GM12878 (cell line): ENCODE measurements at regions not wholly inside any gene's neighbourhood (a gene's known extent, or its start where the extent isn't known, plus 50 kb on each side); places are given as distances from the start of the nearest gene placed in this dataset.

ENCODE experiments used
- ATAC-seq: fragments of 200-7000 bp; cut with Tn5 transposase; 3 replicates; pipeline ENCODE4 v1.9.1; 2020; ENCODE audit warnings: mild to moderate bottlenecking, moderate library complexity
- BruUV-seq: library from RNA; stranded (reverse); fragments of 400-500 nt; replicated peaks from 2 replicates; lab custom pipeline; 2021; lab: Mats Ljungman, UMichigan
- CTCF ChIA-PET: fragments of 300-600 bp; sonication (Branson Sonifier 250); formaldehyde crosslinking; extraction: SDS; loops from one replicate; lab custom pipeline; 2021; ENCODE audit warnings: inconsistent platforms; lab: Yijun Ruan, JAX
- POLR2A ChIA-PET: fragments of 350-600 bp; formaldehyde crosslinking; extraction: SDS; loops from one replicate; lab custom pipeline; 2021; ENCODE audit warnings: inconsistent platforms; lab: Charles Lee
- RAD21 ChIA-PET: fragments of 300-600 bp; sonication (Branson Sonifier 250); formaldehyde crosslinking; loops from one replicate; lab custom pipeline; 2023; ENCODE audit warnings: antibody characterized with exemption; ENCODE audit not compliant: unreplicated experiment; lab: Charles Lee
- SMC1A ChIA-PET: fragments of 300-600 bp; sonication (Branson Sonifier 250); formaldehyde crosslinking; loops from one replicate; lab custom pipeline; 2023; ENCODE audit not compliant: unreplicated experiment, uncharacterized antibody; lab: Charles Lee
- DNase-seq: peaks from one replicate; pipeline ENCODE4 v3.0.0-alpha.2; 2011; ENCODE audit warnings: low read depth, low spot score
- FAIRE-seq: peaks from 3 replicates; lab custom pipeline; 2011; peaks lifted over from hg19 to GRCh38; lab: Jason Lieb, UNC
- H2AFZ ChIP-seq: 2 replicates; pipeline ENCODE4 v1.6.0; 2011; ENCODE audit warnings: low read depth, low read length, control low read depth; ENCODE audit not compliant: control insufficient read depth
- H3K27ac ChIP-seq: 2 replicates; pipeline ENCODE4 v1.5.1; 2011; ENCODE audit warnings: control low read depth; ENCODE audit not compliant: control insufficient read depth, insufficient read depth
- H3K27me3 ChIP-seq, 2 experiments: replicated peaks in 1 of 2; 2 replicates each; pipeline versions ENCODE4 v1.6.0 to v1.6.1; 2011; ENCODE audit warnings: low read length in 1 of 2; ENCODE audit not compliant: control insufficient read depth in 2 of 2, insufficient read depth in 2 of 2
- H3K36me3 ChIP-seq, 2 experiments: 2 replicates each; pipeline ENCODE4 v1.5.1; 2011; ENCODE audit warnings: low read length in 1 of 2; ENCODE audit not compliant: control insufficient read depth in 2 of 2, insufficient read depth in 2 of 2
- H3K4me1 ChIP-seq: 2 replicates; pipeline ENCODE4 v1.6.1; 2011; ENCODE audit warnings: mild to moderate bottlenecking, low read length, moderate library complexity, mixed read lengths; ENCODE audit not compliant: control insufficient read depth, insufficient read depth
- H3K4me2 ChIP-seq: 2 replicates; pipeline ENCODE4 v1.6.0; 2011; ENCODE audit warnings: control low read depth; ENCODE audit not compliant: control insufficient read depth, insufficient read depth
- H3K4me3 ChIP-seq: fragments of 200-600 bp; sonication (generic); 2 replicates; pipeline ENCODE4 v1.5.1; 2016
- H3K79me2 ChIP-seq: 2 replicates; pipeline ENCODE4 v1.6.0; 2011; ENCODE audit warnings: low read length; ENCODE audit not compliant: control insufficient read depth, insufficient read depth
- H3K9ac ChIP-seq: 2 replicates; pipeline ENCODE4 v1.8.0; 2011; ENCODE audit warnings: low read length, control low read depth, mixed read lengths; ENCODE audit not compliant: control insufficient read depth, insufficient read depth
- H3K9me3 ChIP-seq: replicated peaks from 3 replicates; pipeline ENCODE4 v1.5.1; 2011; ENCODE audit warnings: mild to moderate bottlenecking, low read length; ENCODE audit not compliant: control insufficient read depth, insufficient read depth
- H4K20me1 ChIP-seq: 2 replicates; pipeline ENCODE4 v1.6.0; 2011; ENCODE audit not compliant: control insufficient read depth, insufficient read depth
- BCL11A ChIP-seq: IDR thresholded peaks from 2 replicates; pipeline ENCODE4 v1.6.1; 2011; ENCODE audit warnings: low read depth, low read length
- CHD2 ChIP-seq: IDR thresholded peaks from 2 replicates; pipeline ENCODE4 v1.6.1; 2011; ENCODE audit warnings: low read depth, low read length, improper control_type of control experiment, borderline replicate concordance
- DPF2 ChIP-seq: fragments of 450-650 bp; IDR thresholded peaks from 2 replicates; pipeline ENCODE4 v1.6.1; 2017; ENCODE audit warnings: mild to moderate bottlenecking
- EP300 ChIP-seq, 2 experiments: fragments of 150-350 bp in 1 of 2; IDR thresholded peaks; 2 replicates each; pipeline ENCODE4 v1.6.1; 2011 to 2012; ENCODE audit warnings: low read depth in 2 of 2, low read length in 2 of 2, borderline replicate concordance in 1 of 2, improper control_type of control experiment in 1 of 2, inconsistent platforms in 1 of 2; ENCODE audit not compliant: control insufficient read depth in 1 of 2
- IKZF2 ChIP-seq, 2 experiments: fragments of 450-650 bp; IDR thresholded peaks; 2 replicates each; pipeline ENCODE4 v1.6.1; 2017; ENCODE audit warnings: mild to moderate bottlenecking in 2 of 2, moderate library complexity in 2 of 2
- JUNB ChIP-seq: IDR thresholded peaks from 2 replicates; pipeline ENCODE4 v1.6.1; 2016; ENCODE audit warnings: antibody characterized with exemption, mild to moderate bottlenecking
- JUND ChIP-seq: IDR thresholded peaks from 2 replicates; pipeline ENCODE4 v1.6.1; 2012; ENCODE audit warnings: low read depth, mild to moderate bottlenecking, low read length, improper control_type of control experiment, moderate library complexity
- MEF2B ChIP-seq: fragments of 450-650 bp; IDR thresholded peaks from 2 replicates; pipeline ENCODE4 v1.6.1; 2018; ENCODE audit warnings: mild to moderate bottlenecking, moderate library complexity; ENCODE audit not compliant: partially characterized antibody, poor library complexity, severe bottlenecking
- MTA2 ChIP-seq: fragments of 450-650 bp; IDR thresholded peaks from 2 replicates; pipeline ENCODE4 v1.6.1; 2016; ENCODE audit warnings: low read depth, mild to moderate bottlenecking, moderate library complexity
- NR2F1 ChIP-seq: fragments of 450-650 bp; conservative IDR thresholded peaks from 2 replicates; pipeline ENCODE4 v1.6.1; 2017; ENCODE audit warnings: mild to moderate bottlenecking
- RAD51 ChIP-seq: fragments of 450-650 bp; IDR thresholded peaks from 2 replicates; pipeline ENCODE4 v1.6.1; 2016; ENCODE audit warnings: moderate library complexity, mild to moderate bottlenecking, inconsistent platforms
- STAT1 ChIP-seq: fragments of 450-650 bp; conservative IDR thresholded peaks from 2 replicates; pipeline ENCODE4 v1.6.1; 2014; ENCODE audit warnings: antibody characterized with exemption, mild to moderate bottlenecking
- ZBTB4 ChIP-seq: fragments of 450-650 bp; formaldehyde crosslinking; IDR thresholded peaks from 2 replicates; pipeline ENCODE4 v1.4.0; 2022; ENCODE audit warnings: mild to moderate bottlenecking, moderate library complexity
- ZNF217 ChIP-seq: fragments of 450-650 bp; IDR thresholded peaks from 2 replicates; pipeline ENCODE4 v1.6.1; 2017; ENCODE audit warnings: antibody characterized with exemption, mild to moderate bottlenecking
- WGBS: methylation state at CpG from one replicate; pipeline ENCODE4 v1.1.6; 2016; ENCODE audit warnings: low lambda C conversion rate; ENCODE audit not compliant: insufficient replicate concordance, insufficient coverage; ENCODE audit errors: missing lambda C conversion rate; 5-methylcytosine and 5-hydroxymethylcytosine counted together
- in situ Hi-C: fragments of 300-500 bp; cut with MboI; formaldehyde crosslinking; loops from 9 replicates; pipeline ENCODE4 v1.14.3; 2018; ENCODE audit warnings: mixed read lengths
- intact Hi-C: fragments of 100-400 bp; cut with micrococcal nuclease; formaldehyde crosslinking; loops from one replicate; pipeline ENCODE4 v1.14.2; 2022; ENCODE audit not compliant: unreplicated experiment
- TF ChIP-seq, protein P1 (sequence below): fragments of 450-650 bp; IDR thresholded peaks from 2 replicates; pipeline ENCODE4 v1.6.1; 2017; ENCODE audit warnings: mild to moderate bottlenecking, low read depth, inconsistent platforms; ENCODE audit not compliant: poor library complexity, severe bottlenecking
- TF ChIP-seq, protein P2 (sequence below): fragments of 450-650 bp; IDR thresholded peaks from 2 replicates; pipeline ENCODE4 v1.6.1; 2018; ENCODE audit warnings: borderline replicate concordance, mild to moderate bottlenecking; ENCODE audit not compliant: partially characterized antibody

- DNase-seq, result peak; percentile 21
- no TSS peak for BruUV-seq
- Histone ChIP-seq H3K9ac (no peak overlapping the region), H3K9me3 (no peaks in the 10 kb centered on the region), H3K4me3 (no peak overlapping the region), H3K27me3 (no peaks in the 10 kb centered on the region), H4K20me1 (no peaks in the 10 kb centered on the region), H3K4me2 (no peak overlapping the region), H2AFZ (no peak overlapping the region), H3K4me1 (no peaks in the 10 kb centered on the region), H3K36me3 (no peaks in the 10 kb centered on the region), H3K27ac (no peak overlapping the region), H3K79me2 (no peaks in the 10 kb centered on the region)
- FAIRE-seq, result no peak
- in situ Hi-C loops (no loop called here), intact Hi-C loops (no loop called here)
- peak; percentile 88 for ATAC-seq
- CTCF ChIA-PET, result no interaction called here
- POLR2A ChIA-PET, result no interaction called here
- RAD21 ChIA-PET, result no interaction called here
- SMC1A ChIA-PET, result interaction anchor here (0.8 to 2.7 kb wide), 4 partner anchors 13 to 42 kb away, joined by 3 to 8 read pairs (median 4); no protein-coding TSS in a partner anchor
- 0% methylated on average over 3 of the region's 3 CpGs for WGBS
- TF ChIP-seq IKZF2 (IDR thresholded peaks at IDR 0.05), result peak in 1 of 2 experiments; percentile 35; a peak in 1 of 4 replicates
- TF ChIP-seq MTA2, result peak; percentile 62
- peak; percentile 97 for TF ChIP-seq MEF2B
- TF ChIP-seq, protein P1, sequence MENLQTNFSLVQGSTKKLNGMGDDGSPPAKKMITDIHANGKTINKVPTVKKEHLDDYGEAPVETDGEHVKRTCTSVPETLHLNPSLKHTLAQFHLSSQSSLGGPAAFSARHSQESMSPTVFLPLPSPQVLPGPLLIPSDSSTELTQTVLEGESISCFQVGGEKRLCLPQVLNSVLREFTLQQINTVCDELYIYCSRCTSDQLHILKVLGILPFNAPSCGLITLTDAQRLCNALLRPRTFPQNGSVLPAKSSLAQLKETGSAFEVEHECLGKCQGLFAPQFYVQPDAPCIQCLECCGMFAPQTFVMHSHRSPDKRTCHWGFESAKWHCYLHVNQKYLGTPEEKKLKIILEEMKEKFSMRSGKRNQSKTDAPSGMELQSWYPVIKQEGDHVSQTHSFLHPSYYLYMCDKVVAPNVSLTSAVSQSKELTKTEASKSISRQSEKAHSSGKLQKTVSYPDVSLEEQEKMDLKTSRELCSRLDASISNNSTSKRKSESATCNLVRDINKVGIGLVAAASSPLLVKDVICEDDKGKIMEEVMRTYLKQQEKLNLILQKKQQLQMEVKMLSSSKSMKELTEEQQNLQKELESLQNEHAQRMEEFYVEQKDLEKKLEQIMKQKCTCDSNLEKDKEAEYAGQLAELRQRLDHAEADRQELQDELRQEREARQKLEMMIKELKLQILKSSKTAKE, result peak; percentile 40
- 0 out of 2 replicates have a peak, but pooled peaks have one; percentile 45 for TF ChIP-seq BCL11A
- 0 out of 2 replicates have a peak, but pooled peaks have one; percentile 32 for TF ChIP-seq NR2F1
- TF ChIP-seq JUNB, result peak; percentile 44
- TF ChIP-seq STAT1, result no peak
- TF ChIP-seq DPF2, result 0 out of 2 replicates have a peak, but pooled peaks have one; percentile 43
- peak; percentile 15; the same call in 1 of the 2 replicates for TF ChIP-seq JUND
- TF ChIP-seq, protein P2, sequence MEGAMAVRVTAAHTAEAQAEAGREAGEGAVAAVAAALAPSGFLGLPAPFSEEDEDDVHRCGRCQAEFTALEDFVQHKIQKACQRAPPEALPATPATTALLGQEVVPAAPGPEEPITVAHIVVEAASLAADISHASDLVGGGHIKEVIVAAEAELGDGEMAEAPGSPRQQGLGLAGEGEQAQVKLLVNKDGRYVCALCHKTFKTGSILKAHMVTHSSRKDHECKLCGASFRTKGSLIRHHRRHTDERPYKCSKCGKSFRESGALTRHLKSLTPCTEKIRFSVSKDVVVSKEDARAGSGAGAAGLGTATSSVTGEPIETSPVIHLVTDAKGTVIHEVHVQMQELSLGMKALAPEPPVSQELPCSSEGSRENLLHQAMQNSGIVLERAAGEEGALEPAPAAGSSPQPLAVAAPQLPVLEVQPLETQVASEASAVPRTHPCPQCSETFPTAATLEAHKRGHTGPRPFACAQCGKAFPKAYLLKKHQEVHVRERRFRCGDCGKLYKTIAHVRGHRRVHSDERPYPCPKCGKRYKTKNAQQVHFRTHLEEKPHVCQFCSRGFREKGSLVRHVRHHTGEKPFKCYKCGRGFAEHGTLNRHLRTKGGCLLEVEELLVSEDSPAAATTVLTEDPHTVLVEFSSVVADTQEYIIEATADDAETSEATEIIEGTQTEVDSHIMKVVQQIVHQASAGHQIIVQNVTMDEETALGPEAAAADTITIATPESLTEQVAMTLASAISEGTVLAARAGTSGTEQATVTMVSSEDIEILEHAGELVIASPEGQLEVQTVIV, result no peak
- peak; percentile 30; the same call in 1 of the 2 replicates for TF ChIP-seq CHD2
- TF ChIP-seq RAD51, result 0 out of 2 replicates have a peak, but pooled peaks have one; percentile 9
- 0 out of 2 replicates have a peak, but pooled peaks have one; percentile 35 for TF ChIP-seq ZNF217
- TF ChIP-seq ZBTB4 (CRISPR knock-in tag), result no peak
- peak in 1 of 2 experiments; percentile 43; a peak in 1 of 4 replicates for TF ChIP-seq EP300 (IDR thresholded peaks at IDR 0.05; ENCODE audit: borderline replicate concordance in 1 of 2, control insufficient read depth in 1 of 2, low read depth in 2 of 2, low read length in 2 of 2)
Observed at GRCh38 chr3:145900056-145900829, 260.7 kb downstream of the PLOD2 start.
